ENCODE measurements at regions not wholly inside any gene's neighbourhood (a gene's known extent, or its start where the extent isn't known, plus 50 kb on each side); places are given as distances from the start of the nearest gene placed in this dataset.
"Not testable (repeated sequence)": the region's sequence is repeated elsewhere in the genome, so short reads cannot be mapped to it uniquely, and the experiment has no call there.

DNA sequence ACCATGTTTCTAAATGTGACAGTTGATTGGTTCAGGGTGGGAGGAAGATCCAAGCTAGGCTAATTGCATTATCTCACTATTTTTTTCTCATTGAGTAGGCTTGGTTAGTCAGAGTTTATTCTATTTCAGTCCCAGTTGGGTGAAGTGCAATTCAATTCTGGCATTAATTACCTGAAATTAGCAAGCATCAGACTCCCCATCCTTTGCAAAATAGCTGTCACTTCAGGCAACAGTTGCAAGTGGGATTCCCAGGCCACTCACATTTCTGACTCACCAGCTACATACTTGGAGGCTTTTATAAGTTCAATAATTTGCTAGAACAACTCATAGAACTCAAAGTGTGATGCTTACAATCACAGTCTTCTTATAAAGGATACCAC, 155.8 kb upstream of the HAND2 start:
- no peak for DNase-seq

GRCh38 chr4:173685165-173685830, 155.3 kb upstream of the HAND2 start:
- DNase-seq, result no peak

- no peak for DNase-seq
Observed at GRCh38 chr4:173684223-173684622, 154.2 kb upstream of the HAND2 start.

GRCh38 chr4:173682609-173683008, 152.6 kb upstream of the HAND2 start:
- DNase-seq, result no peak

DNA sequence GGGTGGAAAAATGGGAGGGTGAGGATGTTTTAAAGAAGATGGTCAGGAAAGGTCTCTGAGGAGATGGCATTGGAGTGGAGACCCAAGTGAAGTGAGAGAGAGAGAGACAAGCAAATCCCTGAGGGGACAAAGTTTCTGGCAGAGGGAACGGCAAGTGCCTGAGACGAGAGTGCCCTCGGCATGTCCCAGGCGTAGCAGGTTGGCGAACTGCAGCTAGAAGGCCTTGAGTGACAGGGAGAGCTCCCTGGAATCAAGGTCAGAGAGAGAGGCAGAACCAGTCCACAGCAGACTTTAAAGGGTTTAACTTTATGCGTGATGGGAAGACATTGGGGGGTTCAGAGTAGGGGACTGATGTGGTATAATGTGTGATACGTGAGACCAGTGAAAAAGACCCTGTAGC, 150.2 kb upstream of the HAND2 start:
- DNase-seq, result no peak

- DNase-seq, result no peak
Observed at GRCh38 chr4:173675446-173675845, 145.4 kb upstream of the HAND2 start.

GRCh38 chr4:173669460-173670179, 139.6 kb upstream of the HAND2 start:
- DNase-seq, result no peak

- DNase-seq, result no peak
Observed at GRCh38 chr4:173661001-173661400, 131.0 kb upstream of the HAND2 start.

- DNase-seq, result no peak
Observed at GRCh38 chr4:173656898-173657297, 126.9 kb upstream of the HAND2 start.

GRCh38 chr4:173652283-173652931, 122.4 kb upstream of the HAND2 start:
- DNase-seq, result no peak

DNA sequence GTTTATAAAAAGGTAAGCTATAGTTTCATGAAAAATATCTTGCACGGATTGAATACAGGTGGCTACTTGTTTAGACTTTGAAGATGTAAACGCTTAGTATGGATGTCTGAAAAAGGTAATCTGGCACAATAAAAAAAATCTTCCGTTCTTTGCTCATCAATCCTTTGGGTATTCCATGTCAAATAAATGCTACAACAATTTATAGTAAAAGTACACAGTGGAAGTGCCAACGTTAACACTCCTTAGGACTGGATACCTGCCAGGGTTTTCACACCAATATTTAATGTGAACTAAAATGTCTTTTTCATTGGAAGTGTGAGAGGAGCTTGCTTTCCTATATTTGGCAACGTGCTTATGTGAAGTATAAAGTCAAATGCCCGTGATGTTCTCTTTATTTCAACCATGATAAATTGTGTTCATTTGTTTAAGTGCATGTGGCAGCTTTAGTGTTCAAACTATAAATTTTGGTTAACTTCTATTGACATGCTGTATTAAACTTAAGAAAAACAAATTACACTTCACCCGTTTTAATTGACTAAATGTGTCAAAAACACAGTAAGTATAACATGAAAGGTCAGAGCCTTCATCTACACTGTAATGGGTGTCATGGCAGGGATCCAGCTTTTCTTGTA, 121.7 kb upstream of the HAND2 start:
- no peak for DNase-seq

DNA sequence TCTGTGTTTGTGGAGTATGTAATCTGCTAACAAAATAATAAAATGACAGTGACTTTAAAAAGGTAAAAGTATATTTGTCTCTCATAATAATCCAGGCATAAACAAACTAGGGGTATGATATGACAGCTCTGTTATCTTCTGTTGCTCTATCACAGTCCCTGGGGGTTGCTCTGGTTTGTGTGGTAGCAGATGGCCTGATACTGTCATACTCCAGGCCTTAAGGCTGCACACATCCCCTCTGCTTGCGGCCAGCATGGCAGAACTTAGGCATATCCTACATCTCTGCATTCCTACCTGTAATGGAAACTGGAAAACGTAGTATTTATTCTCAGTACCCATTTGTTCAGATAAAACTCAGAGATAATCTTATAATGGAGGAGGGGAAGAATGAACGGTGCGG, 117.9 kb upstream of the HAND2 start:
- no peak for DNase-seq

GRCh38 chr4:173642509-173642908, 112.5 kb upstream of the HAND2 start:
- DNase-seq, result no peak

DNA sequence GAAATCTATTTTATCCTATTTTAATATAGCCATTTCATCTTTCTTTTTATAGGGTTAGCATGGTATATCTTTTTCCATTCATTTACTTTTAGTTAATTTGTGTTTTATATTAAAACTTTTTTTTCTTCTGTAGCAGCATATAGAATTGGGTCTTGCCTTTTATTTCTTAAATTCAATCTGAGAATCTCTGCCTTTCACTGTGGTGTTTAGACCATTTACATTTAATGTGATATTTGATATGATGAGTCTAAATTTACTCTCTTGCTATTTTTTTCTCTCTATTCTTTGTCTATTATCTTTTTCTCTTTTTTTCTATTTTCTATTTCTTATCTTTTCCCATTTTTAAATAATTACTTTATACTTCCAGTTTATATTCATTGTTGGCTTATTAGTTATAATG, 105.4 kb upstream of the HAND2 start:
- DNase-seq, result no peak

DNA sequence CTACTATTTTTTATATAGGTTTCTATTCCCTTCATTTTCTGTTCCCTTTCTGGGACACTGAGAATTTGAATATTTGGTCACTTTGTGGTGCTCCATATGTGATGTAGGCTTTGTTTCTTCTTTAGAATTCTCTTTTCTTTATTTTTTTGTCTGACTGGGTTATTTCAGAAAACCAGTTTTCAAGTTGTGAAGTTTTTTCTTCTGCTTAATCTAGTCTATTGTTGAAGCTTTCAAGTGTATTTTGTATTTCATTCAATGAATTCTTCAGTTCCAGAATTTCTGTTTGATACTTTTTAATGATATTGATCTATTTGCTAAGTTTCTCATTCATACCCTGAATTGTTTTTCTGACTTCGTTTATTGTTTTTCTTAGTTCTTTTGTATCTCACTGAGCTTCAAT, 96.2 kb upstream of the HAND2 start:
- DNase-seq, result no peak

GRCh38 chr4:173618648-173619047, 88.6 kb upstream of the HAND2 start:
- not testable (repeated sequence) for DNase-seq

DNA sequence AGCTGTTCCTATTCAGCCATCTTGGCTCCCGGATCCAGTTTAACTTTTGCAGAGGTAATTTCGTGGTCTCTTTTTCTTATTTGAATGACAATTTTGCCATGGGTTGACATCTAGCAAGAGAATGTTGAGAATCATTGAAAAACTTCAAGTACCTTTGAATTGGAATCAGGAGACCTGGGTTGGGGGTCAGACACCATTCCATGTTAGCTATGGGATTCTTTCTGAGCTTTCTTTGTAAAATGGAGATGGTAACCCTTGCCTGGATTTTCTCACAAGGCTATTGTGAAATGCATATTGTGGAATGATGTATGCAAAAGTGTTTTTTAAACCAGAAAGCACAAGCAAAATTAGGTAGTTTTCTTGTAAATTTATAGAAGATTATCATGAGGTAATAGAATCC, 79.1 kb upstream of the HAND2 start:
- no peak for DNase-seq

- not testable (repeated sequence) for DNase-seq
Observed at GRCh38 chr4:173608632-173609031, 78.6 kb upstream of the HAND2 start.

DNA sequence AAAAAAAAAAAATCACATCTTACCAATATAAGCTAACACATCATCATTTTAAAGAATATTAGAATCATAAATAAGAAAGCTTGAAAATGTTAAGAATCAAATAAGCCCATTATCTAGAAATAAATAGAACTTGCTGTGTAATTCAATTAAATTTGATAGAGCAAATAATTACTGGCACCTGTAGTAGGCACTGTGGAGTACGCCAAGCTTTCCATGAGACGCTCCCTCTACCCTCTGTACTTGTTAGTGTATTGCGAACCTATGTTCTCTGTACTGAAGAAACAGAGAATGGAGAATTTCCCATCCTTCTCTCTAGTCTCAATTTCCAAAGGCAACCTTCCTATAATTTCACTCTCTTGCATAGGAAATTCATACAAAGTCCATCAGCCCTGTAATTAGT, 61.7 kb upstream of the HAND2 start:
- DNase-seq, result no peak

- DNase-seq, result no peak
Observed at GRCh38 chr4:173590697-173591096, 60.7 kb upstream of the HAND2 start.

- no peak for DNase-seq
Observed at GRCh38 chr4:173585876-173586572, 56.0 kb upstream of the HAND2 start.

- no peak for DNase-seq
Observed at GRCh38 chr4:173584506-173584905, 54.5 kb upstream of the HAND2 start.
